GM13977 (cell line): ENCODE measurements at regions not wholly inside any gene's neighbourhood (a gene's known extent, or its start where the extent isn't known, plus 50 kb on each side); places are given as distances from the start of the nearest gene placed in this dataset.

Experiments
- DNase-seq: peaks from one replicate; pipeline ENCODE4 v3.0.0; 2012; ENCODE audit warnings: low spot score
- CTCF ChIP-seq: IDR thresholded peaks from 2 replicates; pipeline ENCODE4 v1.5.1; 2012; ENCODE audit warnings: mild to moderate bottlenecking, control low read depth; ENCODE audit not compliant: insufficient read depth; ENCODE audit errors: extremely low read depth, missing control alignments
- in situ Hi-C: fragments of 300-500 bp; cut with MboI; formaldehyde crosslinking; loops from one replicate; pipeline ENCODE4 v1.12.0; 2022; ENCODE audit warnings: low sequenced_read_pairs, low pct_unique_long_range_greater_than_20kb, mixed read lengths, inconsistent platforms; ENCODE audit not compliant: unreplicated experiment

- DNase-seq, result no peak
- no peak for TF ChIP-seq CTCF
- in situ Hi-C loops, result no loop called here
Observed at GRCh38 chr4:177587989-177588388, 145.8 kb upstream of the AGA start.

GRCh38 chr4:177595386-177595785 is 153.1 kb upstream of the AGA start:
- no peak for TF ChIP-seq CTCF
- in situ Hi-C loops, result no loop called here
- DNase-seq, result no peak

GRCh38 chr4:177596035-177596434 is 153.8 kb upstream of the AGA start:
- in situ Hi-C loops, result no loop called here
- DNase-seq, result no peak

GRCh38 chr4:177596991-177597390 is 154.8 kb upstream of the AGA start:
- TF ChIP-seq CTCF, result no peak
- in situ Hi-C loops, result no loop called here
- DNase-seq, result no peak

More at GRCh38 chr4:177596035-177596434, 153.8 kb upstream of the AGA start:
- TF ChIP-seq CTCF, result no peak

GRCh38 chr4:177605252-177605651 is 163.0 kb upstream of the AGA start:
- no peak for DNase-seq
- in situ Hi-C loops, result no loop called here
- TF ChIP-seq CTCF, result no peak

GRCh38 chr4:177607111-177607573 is 164.9 kb upstream of the AGA start:
- TF ChIP-seq CTCF, result no peak
- no peak for DNase-seq
- in situ Hi-C loops, result no loop called here

- no peak for DNase-seq
- in situ Hi-C loops, result no loop called here
- no peak for TF ChIP-seq CTCF
Observed at GRCh38 chr4:177611974-177612664, 169.9 kb upstream of the AGA start.
